Hepatocyte (in vitro differentiated cells): ENCODE measurements at regions not wholly inside any gene's neighbourhood (a gene's known extent, or its start where the extent isn't known, plus 50 kb on each side); places are given as distances from the start of the nearest gene placed in this dataset.

Experiments
- DNase-seq: peaks from one replicate; pipeline ENCODE4 v3.0.0-alpha.2; 2016; ENCODE audit warnings: low spot score
- H2AFZ ChIP-seq: fragments of 200-600 bp; sonication (generic); 2 replicates; pipeline ENCODE4 v1.6.0; 2016; ENCODE audit warnings: antibody characterized with exemption, mild to moderate bottlenecking
- H3K27ac ChIP-seq: fragments of 200-600 bp; sonication (generic); 2 replicates; pipeline ENCODE4 v1.5.1; 2016; ENCODE audit warnings: mild to moderate bottlenecking
- H3K27me3 ChIP-seq: fragments of 200-600 bp; sonication (generic); 2 replicates; pipeline ENCODE4 v1.6.1; 2016
- H3K36me3 ChIP-seq: fragments of 200-600 bp; sonication (generic); replicated peaks from 2 replicates; pipeline ENCODE4 v1.5.1; 2016; ENCODE audit warnings: low read depth; ENCODE audit not compliant: insufficient read depth
- H3K4me1 ChIP-seq: fragments of 200-600 bp; sonication (generic); 2 replicates; pipeline ENCODE4 v1.5.1; 2016; ENCODE audit warnings: mild to moderate bottlenecking, moderate library complexity; ENCODE audit not compliant: insufficient read depth
- H3K4me2 ChIP-seq: fragments of 200-600 bp; sonication (generic); 2 replicates; pipeline ENCODE4 v1.6.0; 2016
- H3K4me3 ChIP-seq: fragments of 200-600 bp; sonication (generic); 2 replicates; pipeline ENCODE4 v1.5.1; 2016; ENCODE audit warnings: mild to moderate bottlenecking
- H3K79me2 ChIP-seq: fragments of 200-600 bp; sonication (generic); 2 replicates; pipeline ENCODE4 v1.6.0; 2017; ENCODE audit warnings: mild to moderate bottlenecking
- H3K9me2 ChIP-seq: fragments of 200-600 bp; sonication (generic); replicated peaks from 2 replicates; pipeline ENCODE4 v1.6.0; 2017; ENCODE audit warnings: mild to moderate bottlenecking; ENCODE audit not compliant: insufficient read depth
- H3K9me3 ChIP-seq: fragments of 200-600 bp; sonication (generic); 2 replicates; pipeline ENCODE4 v1.5.1; 2016; ENCODE audit warnings: low read depth, mild to moderate bottlenecking
- H4K20me1 ChIP-seq: fragments of 200-600 bp; sonication (generic); 2 replicates; pipeline ENCODE4 v1.6.0; 2016; ENCODE audit warnings: mild to moderate bottlenecking; ENCODE audit not compliant: insufficient read depth, poor library complexity, severe bottlenecking
- CTCF ChIP-seq: fragments of 200-600 bp; sonication (generic); IDR thresholded peaks from 2 replicates; pipeline ENCODE4 v1.5.1; 2016; ENCODE audit warnings: antibody characterized with exemption, mild to moderate bottlenecking; ENCODE audit not compliant: poor library complexity
- EZH2 ChIP-seq: fragments of 200-600 bp; sonication (generic); IDR thresholded peaks from 2 replicates; pipeline ENCODE4 v1.6.1; 2016; ENCODE audit warnings: antibody characterized with exemption, mild to moderate bottlenecking, borderline replicate concordance
- EZH2phosphoT487 ChIP-seq: fragments of 200-600 bp; sonication (generic); IDR thresholded peaks from one replicate; pipeline ENCODE4 v1.6.1; 2018; ENCODE audit warnings: antibody characterized with exemption, mild to moderate bottlenecking, low read depth, moderate library complexity; ENCODE audit not compliant: unreplicated experiment, severe bottlenecking
- WGBS: methylation state at CpG from one replicate; pipeline ENCODE4 v1.1.6; 2016; ENCODE audit warnings: low lambda C conversion rate; ENCODE audit errors: missing lambda C conversion rate; 5-methylcytosine and 5-hydroxymethylcytosine counted together

GRCh38 chr1:234674218-234674815 lies 64.3 kb upstream of the IRF2BP2 start:
- Histone ChIP-seq H3K36me3 (no peaks in the 10 kb centered on the region), H3K4me2 (no peak overlapping the region), H3K9me2 (no peaks in the 10 kb centered on the region), H3K4me1 (peaks cover 23% of the 10 kb centered on the region), H2AFZ (no peak overlapping the region), H3K27ac (no peak overlapping the region), H3K9me3 (no peaks in the 10 kb centered on the region), H3K4me3 (no peak overlapping the region), H4K20me1 (no peaks in the 10 kb centered on the region), H3K27me3 (no peaks in the 10 kb centered on the region), H3K79me2 (no peaks in the 10 kb centered on the region)
- 92% methylated on average over 4 of the region's 4 CpGs for WGBS
- TF ChIP-seq EZH2phosphoT487, result no peak
- no peak for TF ChIP-seq EZH2
- no peak for TF ChIP-seq CTCF
- no peak for DNase-seq

DNA sequence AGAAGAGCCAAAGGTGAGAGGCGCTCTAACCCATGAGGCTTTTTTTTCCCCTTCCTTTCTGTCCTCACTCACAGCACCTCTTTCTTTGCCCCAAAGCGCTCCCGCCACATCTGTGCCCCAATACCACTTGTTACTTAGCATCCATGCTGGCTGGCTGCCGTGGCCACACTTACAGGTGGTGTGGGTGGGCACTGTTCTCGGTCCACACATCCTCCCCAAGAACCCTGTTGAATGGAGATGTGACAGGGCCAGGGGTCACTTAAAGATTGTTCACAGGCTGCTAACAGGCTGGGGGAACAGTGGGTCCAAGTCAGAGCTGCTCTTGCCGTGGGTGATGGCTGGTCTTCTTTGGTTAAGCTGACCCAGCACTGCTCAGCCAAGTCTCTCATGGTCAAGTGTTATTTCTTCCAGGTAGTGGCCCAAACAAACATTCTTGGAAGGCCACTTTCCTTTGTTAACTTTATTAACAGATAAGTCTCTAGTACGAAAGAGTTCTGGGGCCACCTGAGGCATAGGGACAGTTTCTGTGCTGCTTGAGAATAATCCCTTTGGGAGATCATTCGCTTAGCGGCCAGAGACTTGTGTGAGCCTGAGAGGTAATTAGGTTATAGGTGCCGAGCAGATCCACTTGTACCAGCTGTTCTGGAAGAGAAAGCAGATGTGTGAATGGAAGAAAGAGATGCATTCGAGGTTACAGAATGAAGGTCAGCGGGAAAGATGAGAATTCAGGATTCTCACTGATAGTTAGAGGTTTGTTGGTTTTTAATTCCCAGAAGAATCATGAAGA lies 62.6 kb upstream of the IRF2BP2 start:
- DNase-seq, result no peak
- H4K20me1 ChIP-seq, result no peaks in the 10 kb centered on the region
- H3K4me1 ChIP-seq, result peaks cover 23% of the 10 kb centered on the region
- no peak for TF ChIP-seq EZH2phosphoT487
- TF ChIP-seq EZH2, result no peak
- TF ChIP-seq CTCF, result no peak
- H3K27me3 ChIP-seq, result no peaks in the 10 kb centered on the region
- no peak overlapping the region for H3K4me2 ChIP-seq
- no peak overlapping the region for H3K4me3 ChIP-seq
- no peak overlapping the region for H2AFZ ChIP-seq
- H3K27ac ChIP-seq, result peak overlapping the region; percentile 93
- WGBS, result 91% methylated on average over 12 of the region's 12 CpGs
- H3K36me3 ChIP-seq, result no peaks in the 10 kb centered on the region
- H3K9me2 ChIP-seq, result no peaks in the 10 kb centered on the region
- H3K79me2 ChIP-seq, result no peaks in the 10 kb centered on the region
- no peaks in the 10 kb centered on the region for H3K9me3 ChIP-seq

DNA sequence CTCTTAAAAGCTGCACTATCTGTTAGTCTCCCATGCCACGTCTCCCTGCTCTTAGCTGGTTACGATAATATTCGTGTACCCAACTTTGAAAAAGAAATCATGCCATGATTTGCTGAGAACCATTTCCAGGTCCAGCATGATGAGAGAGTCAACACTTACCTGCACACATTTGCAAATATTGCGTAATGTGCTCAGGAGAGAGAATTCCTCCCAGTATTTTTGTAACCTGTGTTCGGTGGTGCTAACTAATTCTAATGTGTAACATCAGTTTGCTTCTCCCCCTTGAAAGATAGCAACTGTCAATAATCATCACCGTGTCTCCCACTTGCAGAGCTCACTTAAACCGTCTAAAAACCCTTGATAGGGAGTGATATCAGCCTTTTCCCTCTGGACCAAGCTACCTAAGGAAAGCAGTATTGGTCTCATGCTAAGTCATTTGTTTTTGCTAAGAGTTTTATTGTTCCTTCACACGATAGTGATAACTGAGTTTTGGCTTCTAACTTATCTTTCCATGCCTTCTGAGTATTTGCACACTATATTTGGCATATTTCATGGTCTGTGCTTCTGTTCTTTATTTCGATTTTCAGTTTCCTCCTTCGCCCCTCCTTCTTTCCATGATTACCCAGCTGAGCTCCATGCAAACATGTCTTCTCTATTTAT lies 61.1 kb upstream of the IRF2BP2 start:
- TF ChIP-seq CTCF (no peak), EZH2 (no peak), EZH2phosphoT487 (no peak)

More for the DNA sequence above, 61.1 kb upstream of the IRF2BP2 start:
- Histone ChIP-seq H4K20me1 (no peaks in the 10 kb centered on the region), H3K4me1 (peaks cover 23% of the 10 kb centered on the region), H3K36me3 (no peaks in the 10 kb centered on the region), H3K9me3 (no peaks in the 10 kb centered on the region), H3K9me2 (no peaks in the 10 kb centered on the region), H3K79me2 (no peaks in the 10 kb centered on the region), H2AFZ (no peak overlapping the region), H3K27me3 (no peaks in the 10 kb centered on the region), H3K4me2 (peak overlapping the region; percentile 55), H3K27ac (peak overlapping the region; percentile 93), H3K4me3 (no peak overlapping the region)
- WGBS, result 52% methylated on average over 10 of the region's 10 CpGs
- peak; percentile 41 for DNase-seq
